C4-2B (cell line): ENCODE measurements at regions not wholly inside any gene's neighbourhood (a gene's known extent, or its start where the extent isn't known, plus 50 kb on each side); places are given as distances from the start of the nearest gene placed in this dataset.

Experiments
- CTCF ChIP-seq: fragments of 450-650 bp; conservative IDR thresholded peaks from 2 replicates; pipeline ENCODE4 v1.5.1; 2017; ENCODE audit warnings: mild to moderate bottlenecking
- ZFX ChIP-seq: fragments of 450-650 bp; IDR thresholded peaks from 2 replicates; pipeline ENCODE4 v1.6.1; 2017

- TF ChIP-seq ZFX = no peak
- no peak for TF ChIP-seq CTCF
Measured at GRCh38 chr1:195999022-195999421, 609.2 kb downstream of the KCNT2 start.
